NOMO-1 (cell line): ENCODE measurements at regions not wholly inside any gene's neighbourhood (a gene's known extent, or its start where the extent isn't known, plus 50 kb on each side); places are given as distances from the start of the nearest gene placed in this dataset.
"Not testable (repeated sequence)": the region's sequence is repeated elsewhere in the genome, so short reads cannot be mapped to it uniquely, and the experiment has no call there.

Source experiments
- DNase-seq, 2 experiments: peaks; one replicate each; lab custom pipeline; 2025; ENCODE audit not compliant: unreplicated experiment in 2 of 2; lab: John Stamatoyannopoulos, UW

DNA sequence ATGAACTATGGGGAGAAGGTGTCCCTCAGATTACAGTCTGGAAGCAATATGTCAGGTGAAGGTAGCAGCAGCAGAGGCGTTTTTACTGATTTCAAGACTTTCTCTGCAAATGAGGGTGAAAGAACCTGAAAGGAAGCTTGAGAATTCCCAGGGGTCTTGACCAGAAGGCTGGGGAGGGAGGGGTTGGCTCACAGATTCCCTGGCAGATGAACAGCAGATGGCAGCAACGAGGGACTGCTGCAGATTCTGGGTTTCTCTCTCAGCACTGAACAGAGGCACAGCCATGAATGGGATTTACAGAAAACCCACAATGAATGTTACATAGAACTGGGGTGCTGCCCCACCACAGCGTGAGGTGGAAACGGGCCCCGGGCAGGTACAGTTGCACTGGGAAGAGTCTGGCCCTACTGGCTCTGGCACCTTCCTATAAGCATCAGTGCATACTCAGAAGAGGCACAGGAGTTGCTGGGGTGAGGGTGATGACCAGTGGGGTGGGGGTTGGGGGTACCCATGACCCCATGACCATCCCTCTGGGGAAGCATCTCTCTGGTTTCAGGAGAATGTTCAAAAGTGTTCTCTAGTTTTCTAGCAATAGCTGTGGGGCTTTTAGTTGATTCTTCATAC, 317.8 kb downstream of the SH2D4B start:
- no peak for DNase-seq

DNA sequence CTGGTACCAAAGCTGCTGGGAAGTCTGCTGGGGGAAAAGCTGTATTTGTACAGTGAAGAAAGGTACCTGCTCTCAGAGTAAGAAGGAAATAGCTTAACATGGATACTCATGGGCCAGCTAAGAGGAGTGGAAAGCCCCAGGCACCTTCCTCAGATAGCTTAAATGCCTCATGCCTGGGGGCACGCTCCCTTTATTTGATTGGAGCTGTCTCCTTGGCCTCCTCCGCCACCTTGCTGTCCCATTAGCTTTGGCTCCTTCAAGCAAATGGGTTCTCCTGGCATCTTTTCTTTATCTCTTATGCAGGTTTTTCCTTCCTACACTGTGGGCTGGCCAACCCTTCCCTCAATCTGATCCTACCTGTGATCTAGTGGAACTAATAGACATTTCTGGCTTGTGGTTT, 318.5 kb downstream of the SH2D4B start:
- DNase-seq: no peak

DNA sequence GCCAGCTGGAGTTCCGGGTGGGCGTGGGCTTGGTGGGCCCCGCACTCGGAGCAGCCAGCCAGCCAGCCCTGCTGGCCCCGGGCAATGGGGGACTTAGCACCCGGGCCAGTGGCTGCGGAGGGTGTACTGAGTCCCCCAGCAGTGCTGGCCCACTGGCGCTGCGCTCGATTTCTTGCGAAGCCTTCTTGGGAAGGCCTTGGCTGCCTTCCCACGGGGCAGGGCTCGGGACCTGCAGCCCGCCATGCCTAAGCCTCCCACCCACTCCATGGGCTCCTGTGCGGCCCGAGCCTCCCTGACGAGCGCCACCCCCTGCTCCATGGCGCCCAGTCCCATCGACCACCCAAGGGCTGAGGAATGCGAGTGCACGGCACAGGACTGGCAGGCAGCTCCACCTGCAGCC, 321.6 kb downstream of the SH2D4B start:
- not testable (repeated sequence) for DNase-seq

DNA sequence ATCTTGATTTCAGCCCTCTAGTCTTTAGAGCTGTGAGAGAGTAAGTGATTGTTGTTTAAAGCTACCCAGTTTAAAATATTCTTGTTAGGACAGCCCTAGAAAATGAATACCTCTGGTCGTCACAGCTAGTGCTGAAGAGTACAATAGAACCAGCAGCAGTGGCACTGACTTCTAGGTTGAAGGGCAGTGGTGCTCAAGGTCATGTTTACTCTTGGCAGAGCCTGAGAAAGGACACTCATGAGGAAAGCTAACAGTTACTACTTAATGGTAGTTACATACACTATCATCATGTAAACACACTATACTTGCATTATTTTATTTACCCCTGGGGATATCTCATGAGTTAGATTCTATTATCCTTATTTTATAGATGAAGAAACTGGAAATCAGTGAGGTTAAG, 323.0 kb downstream of the SH2D4B start:
- no peak for DNase-seq

DNA sequence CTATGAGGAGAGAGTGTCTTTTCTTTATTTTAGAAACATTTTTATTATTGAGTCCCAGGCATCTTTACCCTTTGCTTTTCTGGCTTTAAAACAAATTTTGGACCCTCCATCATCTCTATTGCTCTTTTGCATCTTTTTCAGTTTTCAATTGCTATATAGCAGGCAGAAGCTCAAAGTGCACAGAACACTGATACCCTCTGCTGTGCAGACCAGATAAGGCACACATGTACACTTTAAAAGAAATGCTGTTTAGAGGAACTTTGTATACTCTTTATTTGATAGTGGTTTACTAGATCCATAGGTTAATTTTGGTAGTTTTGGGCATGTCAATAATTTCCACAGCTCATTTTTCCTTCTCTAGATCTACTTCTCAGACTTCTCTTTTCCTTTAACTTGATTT, 324.2 kb downstream of the SH2D4B start:
- no peak for DNase-seq

DNA sequence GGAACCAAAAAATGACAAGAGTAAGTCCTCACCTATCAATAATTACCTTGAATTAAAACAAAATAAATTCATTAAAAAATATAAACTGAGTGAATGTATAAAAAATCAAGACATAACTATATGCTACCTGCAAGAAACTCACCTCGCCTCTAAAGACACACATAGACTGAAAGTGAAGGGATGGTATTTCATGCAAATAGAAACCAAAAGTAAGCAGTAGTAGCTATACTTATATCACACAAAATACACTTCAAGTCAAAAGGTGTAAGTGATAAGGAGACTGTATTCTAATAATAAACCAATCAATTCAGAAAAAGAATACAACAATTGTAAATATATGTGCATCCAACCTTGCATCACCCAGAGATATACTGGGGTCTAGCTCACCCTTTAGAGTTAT, 332.6 kb downstream of the SH2D4B start:
- DNase-seq: no peak

DNA sequence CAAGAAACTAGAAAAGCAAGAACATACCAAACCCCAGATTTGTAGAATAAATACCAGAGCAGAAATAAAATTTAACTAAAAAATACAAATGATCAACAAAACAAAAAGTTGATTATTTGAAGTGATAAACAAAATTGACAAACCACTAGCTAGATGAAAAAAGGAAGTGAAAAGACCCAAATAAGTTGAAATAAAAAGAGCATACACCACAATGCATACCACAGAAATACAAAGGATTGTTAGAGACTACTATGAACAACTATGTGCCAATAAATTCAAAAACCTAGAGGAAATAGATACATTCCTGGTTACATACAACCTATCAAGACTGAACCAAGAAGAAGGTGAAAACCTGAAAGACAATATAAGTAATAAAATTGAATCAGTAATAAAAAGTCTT, 333.4 kb downstream of the SH2D4B start:
- no peak for DNase-seq

DNA sequence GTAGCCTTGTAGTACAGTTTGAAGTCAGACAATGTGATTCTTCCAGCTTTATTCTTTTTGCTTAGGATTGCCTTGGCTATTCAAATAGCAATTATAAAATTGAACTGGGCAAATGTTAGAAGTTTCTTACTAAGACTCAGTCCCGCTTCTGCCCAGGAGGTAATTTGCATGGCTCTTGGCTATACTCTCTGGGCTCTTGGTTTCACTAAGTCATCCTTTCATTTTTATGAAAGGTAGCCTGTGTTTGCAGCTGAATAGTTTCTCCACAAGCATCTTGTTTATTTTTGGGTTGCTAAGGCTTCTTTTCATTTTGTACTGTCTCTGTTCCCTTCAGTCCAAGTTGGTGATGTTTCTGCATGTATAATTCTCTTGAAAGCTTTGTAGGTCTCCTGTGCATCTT, 340.6 kb downstream of the SH2D4B start:
- DNase-seq: no peak

DNA sequence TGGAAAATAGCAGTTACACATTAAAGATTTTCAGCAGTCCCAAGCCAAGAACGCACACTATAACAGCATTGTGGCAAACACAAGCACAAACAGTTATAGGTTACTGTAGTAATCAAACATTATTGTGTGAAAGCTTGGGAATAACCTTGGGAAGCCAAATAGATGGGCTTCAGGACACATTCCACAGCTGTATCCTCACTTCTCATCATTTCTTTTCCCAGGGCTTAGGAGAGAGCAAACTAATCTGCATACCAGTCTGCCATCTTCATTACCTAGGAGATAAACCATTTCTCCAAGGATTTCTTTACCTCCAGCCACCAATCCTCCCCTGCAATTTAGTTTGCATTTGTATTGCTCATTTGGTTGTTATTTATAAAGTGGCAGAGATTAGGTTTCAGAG, 352.4 kb downstream of the SH2D4B start:
- no peak for DNase-seq

DNA sequence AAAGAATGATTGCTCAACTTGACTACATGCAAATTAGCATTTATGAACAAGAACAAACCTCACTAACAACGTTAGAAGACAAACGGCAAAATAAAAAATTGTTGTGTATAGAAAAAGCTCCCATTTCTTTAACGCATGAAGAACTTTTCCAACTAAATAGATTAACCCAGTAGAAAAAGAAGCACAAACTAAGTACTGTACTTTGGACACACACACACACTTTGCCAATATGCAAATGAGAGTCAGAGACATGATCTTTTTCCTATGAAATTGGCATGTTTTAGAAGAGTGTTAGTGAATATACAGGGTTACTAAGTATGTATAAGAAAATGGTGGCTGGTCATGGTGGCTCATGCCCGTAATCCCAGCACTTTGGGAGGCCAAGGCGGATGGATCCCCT, 355.6 kb downstream of the SH2D4B start:
- no peak for DNase-seq

DNA sequence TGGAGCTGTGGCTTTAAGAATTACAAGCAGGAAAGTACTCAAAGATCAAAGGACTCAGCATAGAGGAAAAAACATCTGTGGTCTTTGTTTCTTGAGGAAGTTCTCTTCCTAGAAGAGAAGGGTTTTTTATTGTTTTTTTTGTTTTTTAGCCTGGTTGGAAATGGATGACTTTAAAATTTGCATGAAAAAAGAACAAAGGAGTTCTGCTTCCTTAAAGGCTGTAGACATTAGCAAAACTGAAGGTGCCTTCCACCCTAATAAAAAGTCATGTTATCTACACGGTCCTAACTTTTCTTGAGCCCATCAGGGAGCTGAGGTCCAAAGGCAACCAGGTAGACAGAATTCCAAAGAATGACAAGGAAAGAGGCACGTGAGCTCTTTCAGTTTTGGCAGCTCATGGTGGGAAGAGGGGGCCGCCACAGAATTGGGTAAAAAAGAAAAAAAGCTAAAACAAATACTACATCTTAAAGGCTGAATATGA, 356.6 kb downstream of the SH2D4B start:
- DNase-seq: no peak

DNA sequence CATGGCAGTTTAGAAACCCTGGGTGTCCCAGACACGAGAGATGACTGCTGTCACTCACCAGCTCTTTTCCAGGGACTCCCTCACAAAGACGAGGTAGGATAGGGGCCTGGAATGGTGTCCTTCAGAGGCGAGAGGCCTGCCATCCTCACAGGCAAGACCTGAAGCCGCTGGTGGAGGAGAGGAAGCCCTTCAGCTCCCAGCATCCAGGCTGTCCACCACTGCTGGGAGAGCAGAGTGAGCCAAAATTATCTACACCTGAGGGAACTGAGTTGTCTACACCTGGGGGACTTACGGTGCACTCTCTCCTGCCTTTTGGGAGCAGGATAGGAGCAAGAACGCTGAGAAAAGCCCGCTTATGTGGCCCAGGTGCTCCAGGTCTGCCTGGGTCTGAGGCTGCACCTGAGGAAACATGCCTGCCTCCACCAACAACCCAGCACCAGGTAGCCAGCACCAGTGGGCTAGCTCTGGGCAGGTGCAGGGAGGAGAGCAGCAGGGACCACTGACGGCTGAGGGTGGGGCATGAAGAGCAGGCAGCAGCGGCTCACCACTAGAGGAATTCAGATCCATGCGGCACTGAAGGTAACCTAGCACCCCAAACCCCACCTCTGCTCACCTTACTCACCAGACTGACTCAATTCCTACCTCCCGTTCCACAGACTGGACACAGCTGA, 357.2 kb downstream of the SH2D4B start:
- no peak for DNase-seq

DNA sequence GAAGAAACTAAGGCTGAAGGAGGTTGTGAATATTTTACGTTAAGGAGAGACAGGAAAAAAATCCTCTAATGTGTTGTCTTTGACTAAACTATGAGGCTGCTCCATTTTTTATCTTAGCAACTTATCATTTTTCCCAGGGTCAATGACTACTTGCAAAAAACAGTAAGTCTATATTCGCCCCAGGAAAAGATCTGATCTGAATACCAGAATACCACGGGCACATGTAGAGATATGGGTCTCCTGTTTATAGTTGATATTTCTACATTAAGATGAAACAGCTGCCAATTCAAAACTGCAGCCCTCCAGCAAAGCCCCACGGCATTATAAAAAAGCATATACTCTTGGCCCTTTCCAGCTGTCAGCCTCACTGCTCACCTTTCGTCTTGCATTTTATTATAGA, 358.4 kb downstream of the SH2D4B start:
- DNase-seq: no peak

DNA sequence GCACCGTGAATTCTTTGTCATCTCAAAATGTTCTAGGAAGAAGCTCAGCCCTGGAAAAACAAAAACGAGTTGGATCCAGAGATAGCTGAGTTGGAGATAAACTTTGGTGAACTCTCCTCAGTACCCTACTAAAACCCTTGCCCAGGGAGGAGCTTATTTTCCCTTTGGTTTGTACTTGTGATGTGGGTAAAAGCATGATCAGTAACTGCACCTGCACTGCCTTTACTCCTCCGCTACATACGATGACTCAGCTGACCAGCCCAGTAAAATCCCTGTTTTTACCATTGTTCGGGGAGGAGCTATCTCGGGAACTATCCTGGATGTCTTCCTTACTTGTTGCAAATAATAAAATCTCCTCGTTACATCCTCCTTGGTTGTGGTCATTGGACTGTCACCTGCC, 359.3 kb downstream of the SH2D4B start:
- DNase-seq: no peak

DNA sequence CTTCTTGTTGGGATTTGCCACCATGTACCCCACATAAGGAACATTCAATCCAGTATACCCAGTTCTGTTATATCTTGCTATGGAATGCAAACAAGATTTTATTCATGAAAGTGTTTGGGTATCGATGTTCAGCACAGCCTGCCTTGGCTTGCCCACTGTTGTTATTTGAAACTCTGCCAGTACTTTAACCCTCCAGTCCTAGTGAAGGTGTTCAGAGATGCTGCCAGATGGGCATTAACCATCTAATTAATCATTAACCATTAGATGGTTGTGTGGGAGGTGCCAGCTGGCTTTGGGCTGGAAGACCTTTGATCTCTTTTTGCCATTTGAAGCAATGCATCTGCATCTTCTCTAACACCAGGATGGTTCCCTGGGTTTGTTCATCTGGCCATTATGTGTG, 363.0 kb downstream of the SH2D4B start:
- no peak for DNase-seq

DNA sequence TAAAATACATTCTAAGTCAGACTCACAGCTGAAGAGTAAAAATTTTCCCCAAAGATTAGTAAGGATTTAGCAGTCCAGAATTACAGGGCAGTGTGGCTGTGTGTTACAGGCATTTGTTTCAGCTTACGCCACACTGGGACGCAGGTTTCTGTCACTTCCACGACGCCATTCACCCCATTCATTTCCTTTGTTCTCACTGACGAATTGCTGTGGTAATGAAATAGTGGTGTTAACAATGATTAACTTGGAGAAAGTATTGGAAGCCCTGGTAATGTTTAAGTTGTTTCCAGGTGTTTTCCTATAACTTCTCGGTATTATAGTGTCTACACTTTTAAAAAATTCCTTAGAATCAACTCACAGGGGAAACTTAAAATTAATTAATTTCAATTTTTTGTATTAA, 370.9 kb downstream of the SH2D4B start:
- no peak for DNase-seq

DNA sequence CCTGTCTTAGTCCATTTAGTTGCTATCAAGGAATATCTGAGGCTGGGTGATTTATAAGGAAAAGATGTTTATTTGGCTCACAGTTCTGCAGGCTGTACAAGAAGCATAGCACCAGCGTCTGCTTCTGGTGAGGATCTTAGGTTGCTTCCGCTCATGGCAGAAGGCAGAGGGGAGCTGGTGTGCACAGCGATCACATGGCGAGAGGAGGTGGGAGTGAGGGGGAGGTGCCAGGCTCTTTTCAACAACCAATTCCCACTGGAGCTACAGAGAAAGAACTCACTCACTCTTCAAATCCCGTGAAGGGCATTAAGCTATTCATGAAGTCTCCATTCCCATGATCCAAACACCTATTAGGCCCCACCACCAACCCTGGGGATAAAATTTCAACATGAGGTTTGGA, 371.6 kb downstream of the SH2D4B start:
- DNase-seq: no peak

DNA sequence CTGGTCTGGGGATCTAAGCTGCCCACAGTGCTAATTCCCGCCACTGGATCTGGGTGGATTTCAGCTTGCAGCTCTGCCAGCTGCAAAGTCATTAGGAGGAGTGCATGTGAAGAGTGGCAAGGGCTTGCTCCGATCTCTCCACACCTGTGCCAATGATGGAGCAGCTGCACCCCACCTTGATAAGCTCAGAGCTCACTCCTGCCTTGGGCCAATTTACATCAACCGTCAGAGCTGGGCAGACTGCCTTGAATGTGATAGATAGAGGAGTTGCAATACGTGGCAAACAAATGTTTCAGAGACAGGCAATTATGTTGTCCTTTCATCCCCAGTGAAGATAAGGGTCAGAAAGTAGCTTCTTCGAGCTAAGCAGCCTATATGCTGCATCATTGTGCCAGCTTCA, 379.9 kb downstream of the SH2D4B start:
- no peak for DNase-seq

DNA sequence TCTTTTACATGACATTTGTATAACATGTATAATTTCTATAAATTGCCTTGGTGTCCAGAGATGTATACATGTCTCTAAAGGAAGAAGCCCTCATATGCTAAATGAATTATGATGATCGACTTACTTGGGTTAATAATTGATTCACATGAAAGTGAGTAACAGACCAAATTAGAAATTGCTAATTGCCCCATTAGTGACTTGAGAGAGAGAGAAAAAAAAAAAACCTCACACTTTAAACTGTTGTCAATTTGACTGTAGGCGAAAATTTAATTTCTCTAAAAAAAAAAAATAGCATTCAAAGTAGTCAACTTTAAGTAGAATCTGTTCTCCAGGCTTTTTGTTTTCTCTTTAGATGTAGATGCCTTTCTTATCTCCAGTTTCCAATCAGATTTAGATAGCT, 383.3 kb downstream of the SH2D4B start:
- DNase-seq: no peak

DNA sequence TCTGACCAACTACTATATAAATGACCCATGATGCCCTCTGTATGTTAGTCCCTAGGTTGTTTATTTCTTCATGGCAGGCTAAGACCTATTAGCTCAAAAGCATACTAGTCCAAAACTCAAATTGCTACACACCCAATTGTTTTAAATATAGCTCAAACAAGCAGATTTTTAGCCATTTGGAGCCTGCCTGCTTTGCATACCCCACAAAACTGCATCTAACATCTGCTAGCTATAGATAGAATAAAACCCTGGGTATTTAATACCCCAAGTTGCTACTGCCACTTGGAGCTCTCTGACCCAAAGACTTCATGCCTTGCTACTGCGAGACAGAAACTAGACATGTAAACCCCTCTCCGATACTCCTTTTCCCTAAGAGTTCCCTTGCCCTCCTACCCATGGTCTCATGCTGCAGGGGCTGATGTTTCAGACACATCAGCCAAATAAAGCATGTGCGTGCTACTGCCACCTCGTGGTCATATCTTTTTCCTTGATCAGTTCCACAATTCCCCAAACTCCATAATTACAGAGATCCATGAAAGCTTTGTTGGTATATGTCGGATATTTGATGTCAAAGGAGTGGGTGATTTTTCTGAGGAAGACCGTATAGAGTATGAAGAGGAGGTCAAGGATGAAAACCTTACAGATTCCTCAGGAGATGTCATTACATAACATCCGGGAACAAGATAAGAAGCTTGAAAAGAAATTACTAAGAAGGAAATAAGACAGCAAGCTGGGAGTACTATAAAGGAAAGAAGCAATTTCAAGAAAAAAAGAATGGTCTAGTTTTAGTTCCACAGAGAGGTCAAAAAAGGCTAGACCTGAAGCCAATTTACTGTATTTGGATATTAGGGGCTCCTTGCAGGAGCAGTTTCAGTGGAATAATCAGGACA, 386.6 kb downstream of the SH2D4B start:
- DNase-seq: peak in 1 of 2 experiments; percentile 7

DNA sequence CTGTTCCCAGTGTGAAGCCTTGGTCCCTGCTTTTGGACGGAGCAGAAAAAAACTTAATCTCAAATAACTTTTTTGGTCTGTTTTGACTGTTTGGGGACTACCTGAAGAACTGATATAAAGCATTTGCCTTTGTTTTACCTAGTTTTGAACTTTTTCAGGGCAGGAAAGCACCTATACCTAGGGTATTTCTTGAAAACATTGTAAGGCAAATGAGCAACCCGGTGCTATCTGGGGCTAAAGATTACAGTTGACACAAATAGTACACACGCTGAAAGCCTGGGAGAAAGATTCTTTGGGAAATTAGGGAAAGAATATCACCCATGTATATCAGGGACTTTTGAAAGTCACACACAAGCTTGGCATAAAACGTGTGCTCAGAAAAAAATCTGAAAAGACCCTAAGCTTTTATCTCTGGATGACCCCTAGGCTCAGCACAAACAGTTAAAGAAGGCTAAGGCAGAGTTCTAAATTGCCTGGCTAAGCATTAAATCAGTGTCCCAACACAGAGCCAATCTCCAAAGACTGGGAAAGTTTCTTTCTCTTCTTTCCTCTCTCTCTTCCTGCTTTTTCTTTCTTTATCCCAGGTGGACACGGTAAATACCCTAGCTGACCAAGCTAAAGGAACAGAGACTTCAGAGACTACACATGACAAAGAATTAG, 389.8 kb downstream of the SH2D4B start:
- DNase-seq: no peak
